Gastroesophageal sphincter (tissue), 4 donors: ENCODE measurements at regions not wholly inside any gene's neighbourhood (a gene's known extent, or its start where the extent isn't known, plus 50 kb on each side); places are given as distances from the start of the nearest gene placed in this dataset.

Source experiments
- ATAC-seq: fragments of 150-250 bp; one replicate; pipeline ENCODE4 v1.9.1; 2016; ENCODE audit warnings: mild to moderate bottlenecking, moderate library complexity
- H3K27ac ChIP-seq, 4 donors: fragments of 200-600 bp; sonication (generic) in 3 of 4; 1 replicate in 3 of 4; 2 replicates in 1 of 4; pipeline ENCODE4 v1.5.1; 2016 to 2019
- H3K27me3 ChIP-seq: fragments of 200-600 bp; sonication (generic); one replicate; pipeline ENCODE4 v1.5.1; 2019
- H3K36me3 ChIP-seq, 2 donors: fragments of 200-600 bp; sonication (generic); one replicate each; pipeline ENCODE4 v1.5.1; 2019; ENCODE audit warnings: control low read depth in 1 of 2
- H3K4me1 ChIP-seq, 3 donors: fragments of 200-600 bp; sonication (generic); 1 replicate in 2 of 3; 2 replicates in 1 of 3; pipeline ENCODE4 v1.5.1; 2016 to 2019; ENCODE audit warnings: control low read depth in 2 of 3
- H3K4me3 ChIP-seq, 2 donors: fragments of 200-600 bp; sonication (generic); one replicate each; pipeline ENCODE4 v1.5.1; 2019; ENCODE audit warnings: mild to moderate bottlenecking in 1 of 2, moderate library complexity in 1 of 2
- H3K9me3 ChIP-seq, 3 donors: fragments of 200-600 bp; sonication (generic); one replicate each; pipeline ENCODE4 v1.5.1; 2017 to 2019; ENCODE audit warnings: control low read depth in 2 of 3
- EP300 ChIP-seq: sonication (generic); formaldehyde crosslinking; IDR thresholded peaks from one replicate; pipeline ENCODE4 v1.6.1; 2017; ENCODE audit warnings: antibody characterized with exemption, mild to moderate bottlenecking
- POLR2A ChIP-seq, 2 donors: fragments of 450-650 bp; IDR thresholded peaks; one replicate each; pipeline ENCODE4 v1.6.1; 2017; ENCODE audit warnings: antibody characterized with exemption in 2 of 2, mild to moderate bottlenecking in 2 of 2, moderate library complexity in 1 of 2
- POLR2AphosphoS5 ChIP-seq: sonication (generic); formaldehyde crosslinking; IDR thresholded peaks from one replicate; pipeline ENCODE4 v1.6.1; 2017; ENCODE audit warnings: antibody characterized with exemption
- WGBS, 2 donors: methylation state at CpG; one replicate each; pipeline ENCODE4 v1.1.5; 2018; ENCODE audit warnings: low coverage in 1 of 2; 5-methylcytosine and 5-hydroxymethylcytosine counted together
- TF ChIP-seq, protein P1 (sequence below), 4 experiments: fragments of 200-600 bp in 2 of 4; fragments of 450-650 bp in 2 of 4; sonication (generic) in 1 of 4; IDR thresholded peaks; one replicate each; pipeline ENCODE4 v1.5.1; 2017 to 2019; ENCODE audit warnings: antibody characterized with exemption in 4 of 4, mild to moderate bottlenecking in 2 of 4, moderate library complexity in 2 of 4

DNA sequence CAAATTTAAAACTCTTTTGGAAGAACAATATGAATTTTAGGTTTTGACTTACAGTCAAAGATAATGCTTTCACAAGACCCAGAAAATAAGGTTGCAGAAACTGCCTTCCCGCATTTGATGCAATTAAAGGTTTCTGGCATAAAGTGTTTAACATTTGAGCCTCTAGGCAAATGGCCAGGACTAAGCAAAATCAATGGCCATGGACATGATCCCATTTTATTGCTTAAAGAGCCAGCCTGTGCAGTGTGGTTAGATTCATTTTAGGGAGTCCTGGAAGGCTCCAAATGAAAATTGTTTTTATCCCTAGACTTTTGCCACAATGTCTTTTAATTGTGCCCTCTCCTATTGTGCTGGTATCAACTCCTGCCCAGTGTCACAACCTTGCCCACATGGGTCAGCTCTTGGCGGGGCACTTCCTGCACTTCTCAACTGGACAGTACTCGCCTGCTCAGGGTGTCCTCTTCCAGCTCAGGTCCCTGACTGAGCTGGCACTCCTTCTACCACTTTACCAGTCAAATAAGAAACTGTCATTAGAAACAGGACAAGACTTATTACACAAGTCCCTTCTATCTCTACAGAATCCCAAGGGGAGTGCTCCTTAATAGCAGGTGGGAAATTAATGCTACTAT, 208.4 kb upstream of the NPY2R start:
- Histone ChIP-seq H3K4me3 (no peak overlapping the region), H3K27ac (no peak overlapping the region), H3K36me3 (no peaks in the 10 kb centered on the region), H3K27me3 (no peaks in the 10 kb centered on the region), H3K4me1 (no peaks in the 10 kb centered on the region), H3K9me3 (no peaks in the 10 kb centered on the region)
- WGBS, 2 donors = 85 to 88% methylated on average over 1 to 3 of the region's 3 CpGs
- TF ChIP-seq POLR2AphosphoS5 = no peak
- TF ChIP-seq POLR2A (IDR thresholded peaks at IDR 0.05) = no peak
- TF ChIP-seq, protein P1, sequence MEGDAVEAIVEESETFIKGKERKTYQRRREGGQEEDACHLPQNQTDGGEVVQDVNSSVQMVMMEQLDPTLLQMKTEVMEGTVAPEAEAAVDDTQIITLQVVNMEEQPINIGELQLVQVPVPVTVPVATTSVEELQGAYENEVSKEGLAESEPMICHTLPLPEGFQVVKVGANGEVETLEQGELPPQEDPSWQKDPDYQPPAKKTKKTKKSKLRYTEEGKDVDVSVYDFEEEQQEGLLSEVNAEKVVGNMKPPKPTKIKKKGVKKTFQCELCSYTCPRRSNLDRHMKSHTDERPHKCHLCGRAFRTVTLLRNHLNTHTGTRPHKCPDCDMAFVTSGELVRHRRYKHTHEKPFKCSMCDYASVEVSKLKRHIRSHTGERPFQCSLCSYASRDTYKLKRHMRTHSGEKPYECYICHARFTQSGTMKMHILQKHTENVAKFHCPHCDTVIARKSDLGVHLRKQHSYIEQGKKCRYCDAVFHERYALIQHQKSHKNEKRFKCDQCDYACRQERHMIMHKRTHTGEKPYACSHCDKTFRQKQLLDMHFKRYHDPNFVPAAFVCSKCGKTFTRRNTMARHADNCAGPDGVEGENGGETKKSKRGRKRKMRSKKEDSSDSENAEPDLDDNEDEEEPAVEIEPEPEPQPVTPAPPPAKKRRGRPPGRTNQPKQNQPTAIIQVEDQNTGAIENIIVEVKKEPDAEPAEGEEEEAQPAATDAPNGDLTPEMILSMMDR (IDR thresholded peaks at IDR 0.05) = no peak
- ATAC-seq = no peak

DNA sequence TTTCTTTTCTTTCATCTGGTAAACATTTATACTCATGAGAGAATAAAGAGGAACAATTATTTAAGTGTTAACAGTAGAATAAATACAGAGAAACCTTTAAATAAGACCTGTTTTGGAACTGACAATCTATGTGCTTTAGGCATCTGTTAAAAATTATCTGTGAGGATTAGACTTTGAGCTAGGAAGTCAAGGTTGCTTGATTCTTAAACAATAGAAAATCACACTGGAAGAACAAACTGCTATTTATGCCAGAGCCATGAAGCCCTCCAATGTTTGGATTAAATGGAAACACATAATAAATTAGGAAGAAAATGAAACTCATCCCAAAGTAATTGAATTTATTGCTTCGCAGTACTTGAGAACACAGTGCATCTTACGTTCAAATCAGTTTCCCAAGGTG, 207.2 kb upstream of the NPY2R start:
- Histone ChIP-seq H3K9me3 (no peaks in the 10 kb centered on the region), H3K4me3 (no peak overlapping the region), H3K27me3 (no peaks in the 10 kb centered on the region), H3K36me3 (no peaks in the 10 kb centered on the region), H3K4me1 (no peaks in the 10 kb centered on the region), H3K27ac (no peak overlapping the region)
- ATAC-seq = no peak
- TF ChIP-seq POLR2AphosphoS5 (no peak), EP300 (no peak)
- TF ChIP-seq, protein P1 (IDR thresholded peaks at IDR 0.05) = no peak
- 67 to 89% methylated on average over 1 to 2 of the region's 2 CpGs for WGBS, 2 donors

DNA sequence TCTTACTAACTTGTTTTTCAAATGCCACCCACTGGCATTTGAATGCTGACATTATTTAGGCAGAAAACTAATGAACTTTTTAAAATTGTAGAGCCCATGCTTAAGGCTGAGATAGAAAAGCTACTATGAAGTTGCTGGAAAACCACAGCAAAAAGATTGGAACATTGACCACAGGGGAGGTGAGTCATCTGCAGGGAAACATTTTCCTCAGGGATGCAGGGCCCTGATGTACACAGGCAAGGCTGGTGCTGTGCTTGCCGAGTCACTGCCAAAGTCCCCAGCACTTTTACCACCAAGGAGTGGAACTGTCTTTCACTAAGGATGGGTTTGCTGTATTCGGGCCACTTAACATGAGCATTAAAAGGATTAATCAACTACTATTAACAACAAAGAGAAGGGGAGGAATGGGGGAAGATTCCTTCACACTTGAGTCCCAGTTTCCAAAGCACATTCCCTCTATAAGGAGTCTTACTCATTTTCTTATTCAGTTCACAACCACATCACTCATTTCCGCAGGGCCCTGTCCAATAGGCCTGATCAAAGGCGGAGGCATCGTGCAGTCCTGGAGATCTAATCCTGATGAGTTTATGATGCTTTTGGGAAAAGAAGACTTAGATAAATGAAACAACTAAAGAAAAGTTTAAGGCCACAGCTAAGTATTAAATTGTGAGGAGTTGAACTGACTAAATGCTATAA, 202.9 kb upstream of the NPY2R start:
- TF ChIP-seq POLR2A (IDR thresholded peaks at IDR 0.05) (no peak), EP300 (no peak), POLR2AphosphoS5 (no peak)
- TF ChIP-seq, protein P1 (IDR thresholded peaks at IDR 0.05) = no peak
- no peak for ATAC-seq
- H3K4me1 ChIP-seq = no peaks in the 10 kb centered on the region
- H3K4me3 ChIP-seq = no peak overlapping the region
- H3K27ac ChIP-seq = no peak overlapping the region
- 82 to 83% methylated on average over 4 to 5 of the region's 5 CpGs for WGBS, 2 donors
- no peaks in the 10 kb centered on the region for H3K36me3 ChIP-seq
- no peaks in the 10 kb centered on the region for H3K27me3 ChIP-seq
- no peaks in the 10 kb centered on the region for H3K9me3 ChIP-seq

DNA sequence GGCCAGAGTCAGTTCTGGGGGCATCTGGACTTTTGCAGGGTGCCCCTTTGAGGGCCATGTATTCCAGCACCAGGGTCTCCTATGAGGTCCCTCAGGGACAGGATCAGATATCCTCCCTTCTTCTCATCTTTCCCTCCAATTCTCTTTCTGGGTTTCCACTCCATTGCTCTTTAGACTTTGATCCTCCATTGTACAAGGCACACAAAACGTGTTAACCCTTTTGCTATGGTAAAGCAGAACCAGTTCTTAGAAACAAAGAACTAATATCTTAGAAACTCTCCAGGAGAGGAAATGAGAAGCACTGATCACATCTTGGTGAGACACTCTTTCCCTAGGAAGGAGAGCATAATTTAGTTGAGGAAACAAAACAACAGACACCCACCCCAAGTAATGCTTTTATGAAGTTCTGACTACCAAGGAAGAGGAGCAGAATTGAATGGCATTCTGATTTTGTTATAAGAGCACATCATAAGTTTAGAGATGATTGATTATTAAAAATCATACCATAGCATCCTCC, 200.7 kb upstream of the NPY2R start:
- Histone ChIP-seq H3K27me3 (no peaks in the 10 kb centered on the region), H3K9me3 (no peaks in the 10 kb centered on the region), H3K36me3 (no peaks in the 10 kb centered on the region), H3K4me3 (no peak overlapping the region), H3K27ac (no peak overlapping the region), H3K4me1 (no peaks in the 10 kb centered on the region)
- TF ChIP-seq, protein P1 (IDR thresholded peaks at IDR 0.05) = no peak
- TF ChIP-seq POLR2AphosphoS5 = no peak
- no peak for TF ChIP-seq EP300
- TF ChIP-seq POLR2A (IDR thresholded peaks at IDR 0.05) = no peak
- ATAC-seq = no peak
- 75% methylated on average over 1 of the region's 1 CpG; no CpG with 5 or more reads in 1 of the 2 donors for WGBS, 2 donors

DNA sequence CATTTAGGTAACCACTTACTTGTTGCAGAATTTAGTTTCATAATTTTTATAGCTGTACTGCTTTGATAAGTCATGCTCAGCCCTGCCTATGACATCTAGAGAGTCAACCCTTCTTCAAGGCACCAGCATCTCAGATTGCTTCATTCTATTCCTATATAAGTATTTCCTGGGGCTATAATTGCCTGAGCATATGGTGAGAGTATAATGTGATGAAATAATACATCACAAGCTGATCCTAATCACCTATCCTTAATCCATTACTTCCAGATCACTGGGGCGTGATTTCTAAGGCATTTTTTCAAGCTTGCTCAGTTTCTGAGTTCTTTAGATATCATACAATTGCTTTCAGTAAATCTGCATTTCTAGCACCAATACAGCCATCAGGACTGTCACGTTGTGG, 200.0 kb upstream of the NPY2R start:
- 74 to 78% methylated on average over 2 of the region's 2 CpGs for WGBS, 2 donors
- Histone ChIP-seq H3K36me3 (no peaks in the 10 kb centered on the region), H3K4me1 (no peaks in the 10 kb centered on the region), H3K27ac (no peak overlapping the region), H3K4me3 (no peak overlapping the region), H3K9me3 (no peaks in the 10 kb centered on the region), H3K27me3 (no peaks in the 10 kb centered on the region)
- ATAC-seq = no peak
- no peak for TF ChIP-seq POLR2AphosphoS5
- TF ChIP-seq POLR2A (IDR thresholded peaks at IDR 0.05) = no peak
